OCI-LY7 (cell line): ENCODE measurements at regions not wholly inside any gene's neighbourhood (a gene's known extent, or its start where the extent isn't known, plus 50 kb on each side); places are given as distances from the start of the nearest gene placed in this dataset.

ENCODE experiments used
- BruUV-seq: library from RNA; stranded (reverse); fragments of 400-500 nt; replicated peaks from 2 replicates; lab custom pipeline; 2021; lab: Mats Ljungman, UMichigan
- CTCF ChIA-PET: fragments of 300-600 bp; sonication (Branson Sonifier 250); formaldehyde crosslinking; loops from one replicate; lab custom pipeline; 2022; ENCODE audit warnings: antibody characterized with exemption; ENCODE audit not compliant: unreplicated experiment; lab: Charles Lee
- POLR2A ChIA-PET: fragments of 300-600 bp; sonication (Branson Sonifier 250); formaldehyde crosslinking; loops from one replicate; lab custom pipeline; 2022; ENCODE audit warnings: antibody characterized with exemption; lab: Charles Lee
- DNase-seq: peaks from one replicate; pipeline ENCODE4 v3.0.0-alpha.2; 2015; ENCODE audit warnings: low spot score
- H2AFZ ChIP-seq: fragments of 200-600 bp; sonication (generic), shearing (Covaris generic); 2 replicates; pipeline ENCODE4 v1.6.1; 2014; ENCODE audit warnings: mild to moderate bottlenecking, antibody characterized with exemption, low read length, moderate library complexity
- H3K27ac ChIP-seq: fragments of 200-600 bp; sonication (generic); 2 replicates; pipeline ENCODE4 v1.5.1; 2014; ENCODE audit warnings: mixed run types, low read depth, mild to moderate bottlenecking, moderate library complexity, low read length, inconsistent platforms; ENCODE audit not compliant: poor library complexity, severe bottlenecking
- H3K36me3 ChIP-seq: fragments of 200-600 bp; sonication (generic); 2 replicates; pipeline ENCODE4 v1.6.1; 2014; ENCODE audit warnings: mild to moderate bottlenecking, antibody characterized with exemption, low read length, moderate library complexity, mixed read lengths; ENCODE audit not compliant: insufficient read depth
- H3K4me1 ChIP-seq: fragments of 200-600 bp; sonication (generic); 2 replicates; pipeline ENCODE4 v1.5.1; 2014; ENCODE audit warnings: mild to moderate bottlenecking, low read length; ENCODE audit not compliant: insufficient read depth, poor library complexity, severe bottlenecking
- H3K4me2 ChIP-seq: fragments of 200-600 bp; sonication (generic); 2 replicates; pipeline ENCODE4 v1.6.1; 2014; ENCODE audit warnings: mild to moderate bottlenecking, low read length
- H3K4me3 ChIP-seq: fragments of 200-600 bp; sonication (generic); 2 replicates; pipeline ENCODE4 v1.5.1; 2014; ENCODE audit warnings: mild to moderate bottlenecking, low read depth, low read length; ENCODE audit not compliant: poor library complexity, severe bottlenecking
- H3K79me2 ChIP-seq: fragments of 200-600 bp; sonication (generic); 2 replicates; pipeline ENCODE4 v1.6.1; 2016; ENCODE audit warnings: low read depth, mild to moderate bottlenecking, low read length, moderate library complexity, mixed read lengths; ENCODE audit not compliant: insufficient read depth
- H3K9me2 ChIP-seq: fragments of 200-600 bp; sonication (generic); 2 replicates; pipeline ENCODE4 v1.6.1; 2016; ENCODE audit warnings: mild to moderate bottlenecking, low read length, mixed read lengths; ENCODE audit not compliant: insufficient read depth
- H3K9me3 ChIP-seq: fragments of 200-600 bp; sonication (generic); 2 replicates; pipeline ENCODE4 v1.6.1; 2014; ENCODE audit warnings: mild to moderate bottlenecking, mixed run types, low read length, mixed read lengths
- H4K20me1 ChIP-seq: fragments of 200-600 bp; sonication (generic); 2 replicates; pipeline ENCODE4 v1.6.1; 2014; ENCODE audit warnings: mild to moderate bottlenecking, antibody characterized with exemption, low read length, moderate library complexity, mixed read lengths; ENCODE audit not compliant: insufficient read depth
- EZH2phosphoT487 ChIP-seq: fragments of 200-600 bp; sonication (generic); IDR thresholded peaks from 2 replicates; pipeline ENCODE4 v1.6.1; 2018; ENCODE audit warnings: low read depth, borderline replicate concordance, mild to moderate bottlenecking, mixed run types, antibody characterized with exemption, low read length, moderate library complexity, mixed read lengths
- intact Hi-C: fragments of 100-400 bp; cut with micrococcal nuclease; formaldehyde crosslinking; loops from one replicate; pipeline ENCODE4 v1.10.0; 2022; ENCODE audit not compliant: unreplicated experiment
- TF ChIP-seq, protein P1 (sequence below): fragments of 200-600 bp; sonication (generic); conservative IDR thresholded peaks from 2 replicates; pipeline ENCODE4 v1.5.1; 2014; ENCODE audit warnings: mild to moderate bottlenecking, antibody characterized with exemption, low read length, moderate library complexity, mixed read lengths

DNA sequence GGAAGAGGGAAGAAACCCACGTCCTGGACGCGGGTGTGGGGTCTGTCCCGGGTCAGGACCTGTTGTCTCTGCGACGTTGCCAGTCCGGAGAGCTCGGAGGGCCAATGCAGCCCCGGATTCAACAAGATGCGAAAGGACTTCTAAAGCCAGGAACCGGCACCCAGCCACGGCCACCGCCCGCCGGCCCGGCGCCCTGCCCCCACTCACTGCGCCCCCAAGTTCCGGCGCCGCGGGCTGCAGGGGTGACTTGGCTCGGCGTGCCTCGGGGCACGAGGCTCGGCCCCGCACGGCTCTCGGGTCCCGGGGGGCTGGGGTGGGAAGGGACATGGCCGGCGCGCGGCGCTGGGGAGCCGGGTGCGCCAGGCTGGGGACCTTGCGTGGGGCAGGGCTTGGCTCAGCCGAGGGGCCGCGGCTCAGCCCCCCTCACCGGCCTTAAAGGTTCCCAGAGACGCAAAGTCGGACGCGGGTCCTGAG lies 51.8 kb upstream of the H6PD start:
- Histone ChIP-seq H4K20me1 (no peaks in the 10 kb centered on the region; the same call in 1 of the 2 replicates), H3K4me3 (no peak overlapping the region), H2AFZ (no peak overlapping the region), H3K4me2 (no peak overlapping the region), H3K9me2 (no peaks in the 10 kb centered on the region), H3K27ac (no peak overlapping the region), H3K4me1 (peaks cover 10% of the 10 kb centered on the region), H3K9me3 (no peaks in the 10 kb centered on the region), H3K79me2 (no peaks in the 10 kb centered on the region), H3K36me3 (no peaks in the 10 kb centered on the region)
- CTCF ChIA-PET = interaction anchor here (0.6 kb wide), 1 partner anchor 235 kb away, joined by 3 read pairs; no protein-coding TSS in a partner anchor
- POLR2A ChIA-PET = no interaction called here
- no TSS peak for BruUV-seq
- TF ChIP-seq, protein P1, sequence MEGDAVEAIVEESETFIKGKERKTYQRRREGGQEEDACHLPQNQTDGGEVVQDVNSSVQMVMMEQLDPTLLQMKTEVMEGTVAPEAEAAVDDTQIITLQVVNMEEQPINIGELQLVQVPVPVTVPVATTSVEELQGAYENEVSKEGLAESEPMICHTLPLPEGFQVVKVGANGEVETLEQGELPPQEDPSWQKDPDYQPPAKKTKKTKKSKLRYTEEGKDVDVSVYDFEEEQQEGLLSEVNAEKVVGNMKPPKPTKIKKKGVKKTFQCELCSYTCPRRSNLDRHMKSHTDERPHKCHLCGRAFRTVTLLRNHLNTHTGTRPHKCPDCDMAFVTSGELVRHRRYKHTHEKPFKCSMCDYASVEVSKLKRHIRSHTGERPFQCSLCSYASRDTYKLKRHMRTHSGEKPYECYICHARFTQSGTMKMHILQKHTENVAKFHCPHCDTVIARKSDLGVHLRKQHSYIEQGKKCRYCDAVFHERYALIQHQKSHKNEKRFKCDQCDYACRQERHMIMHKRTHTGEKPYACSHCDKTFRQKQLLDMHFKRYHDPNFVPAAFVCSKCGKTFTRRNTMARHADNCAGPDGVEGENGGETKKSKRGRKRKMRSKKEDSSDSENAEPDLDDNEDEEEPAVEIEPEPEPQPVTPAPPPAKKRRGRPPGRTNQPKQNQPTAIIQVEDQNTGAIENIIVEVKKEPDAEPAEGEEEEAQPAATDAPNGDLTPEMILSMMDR = no peak
- TF ChIP-seq EZH2phosphoT487 = no peak
- intact Hi-C loops = no loop called here
- DNase-seq = no peak

DNA sequence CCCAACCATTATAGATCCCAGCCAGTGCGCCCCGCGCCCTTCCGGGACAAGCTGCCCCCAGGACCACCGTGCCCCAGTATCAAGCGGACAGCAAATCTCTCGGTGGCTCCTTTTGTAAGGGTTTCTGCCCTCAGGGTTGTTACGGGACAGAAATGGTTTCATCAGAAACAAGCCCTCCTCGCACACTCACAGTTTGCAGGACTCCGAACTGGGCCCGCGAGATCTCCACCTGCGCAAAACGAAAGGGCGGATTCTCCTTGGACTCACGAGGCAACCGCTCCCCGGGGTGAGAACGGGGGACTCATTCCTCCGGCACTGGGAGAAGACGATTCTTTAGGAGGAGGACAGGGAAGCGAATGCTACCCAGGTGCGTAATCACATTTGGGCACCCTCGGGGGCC lies 51.1 kb upstream of the H6PD start:
- no peaks in the 10 kb centered on the region; the same call in 1 of the 2 replicates for H4K20me1 ChIP-seq
- no peaks in the 10 kb centered on the region for H3K79me2 ChIP-seq
- no peak overlapping the region for H3K4me3 ChIP-seq
- H3K4me2 ChIP-seq = no peak overlapping the region
- no peak overlapping the region for H2AFZ ChIP-seq
- peaks cover 10% of the 10 kb centered on the region for H3K4me1 ChIP-seq
- H3K36me3 ChIP-seq = no peaks in the 10 kb centered on the region
- POLR2A ChIA-PET = no interaction called here
- CTCF ChIA-PET = no interaction called here
- no peak overlapping the region for H3K27ac ChIP-seq
- intact Hi-C loops = no loop called here
- H3K9me2 ChIP-seq = no peaks in the 10 kb centered on the region
- H3K9me3 ChIP-seq = no peaks in the 10 kb centered on the region
- BruUV-seq = no TSS peak
- TF ChIP-seq, protein P1 = no peak
- no peak for TF ChIP-seq EZH2phosphoT487
- no peak for DNase-seq

DNA sequence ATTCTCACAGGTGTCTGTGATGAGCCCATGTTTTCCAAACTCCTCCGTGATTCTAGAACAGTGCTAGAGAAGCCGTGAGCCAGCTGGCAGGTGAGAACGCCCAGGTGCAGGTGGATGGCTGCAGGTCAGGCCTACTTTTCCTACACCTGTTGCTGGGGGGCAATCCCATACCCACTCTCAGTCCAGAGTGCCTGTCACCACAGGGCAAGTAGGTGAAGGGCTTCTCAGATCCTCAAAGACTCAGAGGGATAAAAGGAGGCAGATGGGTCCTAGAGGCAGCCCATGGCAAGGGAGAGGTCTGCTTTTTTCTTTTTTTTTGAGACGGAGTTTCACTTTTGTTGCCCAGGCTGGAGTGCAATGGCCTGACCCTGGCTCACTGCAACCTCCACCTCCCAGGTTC lies 50.7 kb upstream of the H6PD start:
- Histone ChIP-seq H3K9me3 (no peaks in the 10 kb centered on the region), H3K4me1 (peaks cover 10% of the 10 kb centered on the region), H3K4me2 (no peak overlapping the region), H3K4me3 (no peak overlapping the region), H3K79me2 (no peaks in the 10 kb centered on the region), H3K9me2 (no peaks in the 10 kb centered on the region), H3K36me3 (no peaks in the 10 kb centered on the region), H4K20me1 (no peaks in the 10 kb centered on the region), H3K27ac (no peak overlapping the region), H2AFZ (no peak overlapping the region)
- intact Hi-C loops = no loop called here
- DNase-seq = no peak
- TF ChIP-seq, protein P1 = no peak
- TF ChIP-seq EZH2phosphoT487 = no peak
- ChIA-PET CTCF (no interaction called here), POLR2A (no interaction called here)
- BruUV-seq = no TSS peak
